B cell (primary cell): ENCODE measurements at regions not wholly inside any gene's neighbourhood (a gene's known extent, or its start where the extent isn't known, plus 50 kb on each side); places are given as distances from the start of the nearest gene placed in this dataset.

Experiments
- EZH2 ChIP-seq: IDR thresholded peaks from 2 replicates; pipeline ENCODE4 v1.6.1; 2012; ENCODE audit warnings: borderline replicate concordance, low read depth, mild to moderate bottlenecking, moderate library complexity, low read length; ENCODE audit not compliant: insufficient read depth, poor library complexity, severe bottlenecking
- TF ChIP-seq, protein P1 (sequence below): fragments of 200-600 bp; IDR thresholded peaks from one replicate; pipeline ENCODE4 v1.8.0; 2022; ENCODE audit warnings: antibody characterized with exemption, mild to moderate bottlenecking

DNA sequence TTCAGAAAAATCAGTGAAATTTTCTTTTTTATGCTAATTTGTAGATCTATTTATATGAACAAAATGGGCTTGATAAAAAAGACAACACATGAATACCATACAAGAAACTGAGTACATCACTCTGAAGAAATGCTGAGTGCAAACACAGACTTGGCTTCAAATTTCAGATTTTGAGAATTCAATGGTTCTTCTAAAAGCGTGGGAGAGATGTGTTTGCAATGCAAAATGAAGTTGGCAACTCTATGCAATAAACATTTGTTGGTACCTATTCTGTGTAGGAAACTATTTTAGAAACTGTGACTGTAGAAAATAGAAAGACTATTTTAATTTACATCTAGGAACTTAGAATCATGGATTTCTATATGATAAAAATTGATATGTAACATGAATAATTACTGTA, 1834.1 kb upstream of the CELF4 start:
- TF ChIP-seq, protein P1, sequence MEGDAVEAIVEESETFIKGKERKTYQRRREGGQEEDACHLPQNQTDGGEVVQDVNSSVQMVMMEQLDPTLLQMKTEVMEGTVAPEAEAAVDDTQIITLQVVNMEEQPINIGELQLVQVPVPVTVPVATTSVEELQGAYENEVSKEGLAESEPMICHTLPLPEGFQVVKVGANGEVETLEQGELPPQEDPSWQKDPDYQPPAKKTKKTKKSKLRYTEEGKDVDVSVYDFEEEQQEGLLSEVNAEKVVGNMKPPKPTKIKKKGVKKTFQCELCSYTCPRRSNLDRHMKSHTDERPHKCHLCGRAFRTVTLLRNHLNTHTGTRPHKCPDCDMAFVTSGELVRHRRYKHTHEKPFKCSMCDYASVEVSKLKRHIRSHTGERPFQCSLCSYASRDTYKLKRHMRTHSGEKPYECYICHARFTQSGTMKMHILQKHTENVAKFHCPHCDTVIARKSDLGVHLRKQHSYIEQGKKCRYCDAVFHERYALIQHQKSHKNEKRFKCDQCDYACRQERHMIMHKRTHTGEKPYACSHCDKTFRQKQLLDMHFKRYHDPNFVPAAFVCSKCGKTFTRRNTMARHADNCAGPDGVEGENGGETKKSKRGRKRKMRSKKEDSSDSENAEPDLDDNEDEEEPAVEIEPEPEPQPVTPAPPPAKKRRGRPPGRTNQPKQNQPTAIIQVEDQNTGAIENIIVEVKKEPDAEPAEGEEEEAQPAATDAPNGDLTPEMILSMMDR, result no peak
- no peak for TF ChIP-seq EZH2
